RWPE2 (cell line): ENCODE measurements at regions not wholly inside any gene's neighbourhood (a gene's known extent, or its start where the extent isn't known, plus 50 kb on each side); places are given as distances from the start of the nearest gene placed in this dataset.
A peak's percentile ranks its signal among the peaks of the same experiment; 100 is the strongest.

Experiments used
- ATAC-seq: fragments of 200-7000 bp; cut with Tn5 transposase; 3 replicates; pipeline ENCODE4 v1.9.1; 2021; ENCODE audit warnings: low read depth
- DNase-seq: peaks from one replicate; pipeline ENCODE4 v3.0.0-alpha.2; 2020; ENCODE audit warnings: low spot score
- H3K27ac ChIP-seq: fragments of 450-650 bp; 2 replicates; pipeline ENCODE4 v1.5.1; 2017; ENCODE audit warnings: mild to moderate bottlenecking; ENCODE audit not compliant: poor library complexity, severe bottlenecking
- H3K27me3 ChIP-seq: fragments of 250-450 bp; sonication (Bioruptor Pico); 2 replicates; pipeline ENCODE4 v1.5.1; 2021; ENCODE audit warnings: mild to moderate bottlenecking, moderate library complexity; ENCODE audit not compliant: insufficient read depth, poor library complexity, severe bottlenecking
- H3K36me3 ChIP-seq: fragments of 250-450 bp; sonication (Bioruptor Pico); 2 replicates; pipeline ENCODE4 v1.5.1; 2020; ENCODE audit warnings: low read depth, mild to moderate bottlenecking, moderate library complexity
- H3K4me1 ChIP-seq: fragments of 250-450 bp; sonication (Bioruptor Pico); 2 replicates; pipeline ENCODE4 v1.5.1; 2021; ENCODE audit warnings: mild to moderate bottlenecking, moderate library complexity; ENCODE audit not compliant: insufficient read depth, poor library complexity, severe bottlenecking
- H3K4me3 ChIP-seq: fragments of 250-450 bp; sonication (Bioruptor Pico); 2 replicates; pipeline ENCODE4 v1.5.1; 2021; ENCODE audit warnings: mild to moderate bottlenecking, moderate library complexity; ENCODE audit not compliant: severe bottlenecking
- H3K9me3 ChIP-seq: fragments of 250-450 bp; sonication (Bioruptor Pico); 2 replicates; pipeline ENCODE4 v1.5.1; 2021; ENCODE audit warnings: mild to moderate bottlenecking, moderate library complexity; ENCODE audit not compliant: severe bottlenecking
- CTCF ChIP-seq: fragments of 450-650 bp; IDR thresholded peaks from one replicate; pipeline ENCODE4 v1.5.1; 2017; ENCODE audit warnings: mild to moderate bottlenecking, moderate library complexity; ENCODE audit not compliant: poor library complexity, severe bottlenecking

DNA sequence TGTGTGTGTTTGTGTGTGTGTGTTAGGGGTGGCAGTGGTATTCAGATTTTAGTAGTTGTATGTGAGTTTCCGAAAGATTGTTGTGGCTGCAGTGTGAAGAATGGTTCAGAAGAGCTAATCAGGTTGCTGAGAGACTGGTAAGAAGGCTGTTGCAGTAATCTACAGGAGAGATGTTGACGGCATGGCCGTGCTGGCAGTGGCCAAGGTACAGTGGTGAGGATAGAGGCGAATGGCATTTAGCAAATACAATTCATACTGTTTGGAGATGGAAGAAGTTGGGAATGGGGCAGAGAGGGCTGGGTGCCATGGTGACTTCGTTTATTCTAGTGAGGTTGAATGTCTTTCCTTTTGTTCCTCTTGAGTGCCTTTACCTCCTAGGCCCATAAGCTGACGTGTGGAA, 77.5 kb upstream of the SPATA31D4 start:
- Histone ChIP-seq H3K4me1 (no peaks in the 10 kb centered on the region), H3K27me3 (no peaks in the 10 kb centered on the region), H3K27ac (no peak overlapping the region), H3K9me3 (no peaks in the 10 kb centered on the region), H3K36me3 (no peaks in the 10 kb centered on the region), H3K4me3 (no peak overlapping the region)
- no peak for ATAC-seq
- no peak for DNase-seq
- no peak for TF ChIP-seq CTCF

DNA sequence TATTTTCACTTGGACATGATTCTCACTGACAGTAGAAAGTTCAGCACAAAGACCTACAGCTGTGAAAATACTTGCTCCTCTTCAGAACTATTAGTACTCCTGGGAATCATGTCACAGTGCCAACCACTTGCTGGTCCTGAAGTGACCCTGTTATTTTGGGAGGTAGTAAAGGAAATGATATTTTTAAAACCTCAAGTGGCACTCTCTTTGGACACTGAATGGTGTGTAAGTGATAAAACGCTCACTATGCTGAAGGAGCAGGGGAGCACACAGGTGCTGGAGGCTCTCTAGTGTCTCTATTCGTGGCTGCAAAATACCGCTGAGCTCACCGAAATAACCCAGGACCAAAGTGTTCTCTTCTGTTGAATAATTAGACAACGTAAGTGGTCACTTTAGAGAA, 76.9 kb upstream of the SPATA31D4 start:
- Histone ChIP-seq H3K36me3 (no peaks in the 10 kb centered on the region), H3K4me1 (no peaks in the 10 kb centered on the region), H3K9me3 (no peaks in the 10 kb centered on the region), H3K27ac (no peak overlapping the region), H3K27me3 (no peaks in the 10 kb centered on the region), H3K4me3 (no peak overlapping the region)
- no peak for TF ChIP-seq CTCF
- DNase-seq (no peak), ATAC-seq (no peak)

GRCh38 chr9:81852820-81853219, 75.4 kb upstream of the SPATA31D4 start:
- no peaks in the 10 kb centered on the region for H3K27me3 ChIP-seq
- H3K27ac ChIP-seq: no peak overlapping the region
- no peaks in the 10 kb centered on the region for H3K36me3 ChIP-seq
- no peak for DNase-seq
- no peak for ATAC-seq
- H3K4me3 ChIP-seq: no peak overlapping the region
- H3K9me3 ChIP-seq: no peaks in the 10 kb centered on the region
- no peak for TF ChIP-seq CTCF
- H3K4me1 ChIP-seq: no peaks in the 10 kb centered on the region

DNA sequence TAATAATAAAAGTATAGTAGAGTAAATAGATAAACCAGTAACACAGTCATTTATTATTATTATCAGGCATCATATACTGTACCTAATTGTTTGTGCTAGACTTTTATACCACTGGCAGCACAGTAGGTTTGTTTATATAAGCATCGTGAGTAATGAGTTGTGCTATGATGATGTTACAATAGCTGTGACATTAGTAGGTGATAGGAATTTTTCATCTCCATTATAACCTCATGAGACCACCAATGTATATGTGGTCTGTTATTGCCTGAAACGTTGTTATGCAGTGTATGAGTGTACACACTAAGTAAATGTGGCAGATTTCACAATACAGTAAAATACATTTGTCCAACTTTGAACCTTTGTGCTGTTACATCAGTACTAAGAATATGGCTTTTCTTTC, 72.7 kb upstream of the SPATA31D4 start:
- H3K27me3 ChIP-seq: no peaks in the 10 kb centered on the region
- no peaks in the 10 kb centered on the region for H3K4me1 ChIP-seq
- no peaks in the 10 kb centered on the region for H3K36me3 ChIP-seq
- ATAC-seq (peak; percentile 64; the same call in 2 of the 3 replicates), DNase-seq (no peak)
- H3K27ac ChIP-seq: no peak overlapping the region
- TF ChIP-seq CTCF: no peak
- H3K9me3 ChIP-seq: no peaks in the 10 kb centered on the region
- H3K4me3 ChIP-seq: no peak overlapping the region

DNA sequence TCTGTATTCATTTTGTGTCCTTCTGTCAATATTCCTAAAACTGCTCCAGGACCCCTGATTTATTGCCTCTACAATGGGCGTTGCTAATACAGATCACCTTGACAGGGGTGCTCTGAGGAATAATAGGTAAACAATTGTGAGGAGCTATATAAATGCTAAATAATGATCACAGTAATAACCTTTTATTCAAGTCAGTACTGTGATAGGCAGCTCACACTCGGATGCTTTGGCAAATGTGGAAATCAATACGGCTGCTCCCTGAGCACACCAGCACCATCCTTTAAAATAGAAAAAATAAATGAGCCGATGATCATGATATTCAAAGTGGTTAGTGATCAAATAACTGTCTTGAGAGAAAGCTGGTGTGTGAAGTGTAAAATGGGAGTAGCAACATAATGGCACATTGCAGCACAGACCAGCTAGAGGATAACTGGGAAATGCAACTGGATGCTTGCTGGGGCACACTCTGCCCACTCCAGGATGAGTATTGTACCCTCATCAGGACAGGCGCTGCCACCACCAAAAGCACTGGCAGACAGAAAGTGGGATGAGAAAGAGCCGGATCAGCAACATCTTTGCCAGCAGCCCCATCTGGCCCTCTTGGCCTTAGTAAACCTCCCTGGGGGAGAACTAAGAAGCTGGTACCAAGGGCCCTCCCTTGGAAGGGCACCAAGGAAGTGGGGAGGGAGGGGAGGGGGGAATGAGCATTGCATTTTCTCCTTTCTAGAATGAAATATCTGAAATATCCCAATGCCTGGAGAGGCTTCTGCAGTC, 69.4 kb upstream of the SPATA31D4 start:
- no peaks in the 10 kb centered on the region for H3K36me3 ChIP-seq
- no peaks in the 10 kb centered on the region for H3K9me3 ChIP-seq
- no peak for DNase-seq
- no peak for ATAC-seq
- no peak for TF ChIP-seq CTCF
- no peaks in the 10 kb centered on the region for H3K27me3 ChIP-seq
- H3K27ac ChIP-seq: no peak overlapping the region
- no peak overlapping the region for H3K4me3 ChIP-seq
- no peaks in the 10 kb centered on the region for H3K4me1 ChIP-seq
